Fibroblast of villous mesenchyme (primary cell): ENCODE measurements at regions not wholly inside any gene's neighbourhood (a gene's known extent, or its start where the extent isn't known, plus 50 kb on each side); places are given as distances from the start of the nearest gene placed in this dataset.

ENCODE experiments used
- DNase-seq: peaks from one replicate; pipeline ENCODE4 v3.0.0-alpha.2; 2010; ENCODE audit warnings: low read depth
- H3K4me3 ChIP-seq: 2 replicates; pipeline ENCODE4 v1.5.1; 2011; ENCODE audit warnings: low read depth, mild to moderate bottlenecking, low read length
- CTCF ChIP-seq: IDR thresholded peaks from 2 replicates; pipeline ENCODE4 v1.5.1; 2012; ENCODE audit warnings: low read depth, mild to moderate bottlenecking, low read length; ENCODE audit not compliant: insufficient read depth

GRCh38 chr22:46064966-46065666 is 85.2 kb upstream of the PPARA start:
- DNase-seq, result peak; percentile 56
- peak overlapping the region; percentile 14 for H3K4me3 ChIP-seq
- no peak for TF ChIP-seq CTCF

- TF ChIP-seq CTCF, result no peak
- H3K4me3 ChIP-seq, result peak overlapping the region; percentile 14
- DNase-seq, result peak; percentile 44
These were observed 84.5 kb upstream of the PPARA start for GRCh38 chr22:46065691-46066454.

GRCh38 chr22:46066691-46067090 is 83.6 kb upstream of the PPARA start:
- no peak for TF ChIP-seq CTCF
- peak overlapping the region; percentile 7 for H3K4me3 ChIP-seq
- peak; percentile 73 for DNase-seq

- TF ChIP-seq CTCF, result no peak
- DNase-seq, result peak; percentile 70
- peak overlapping the region; percentile 7 for H3K4me3 ChIP-seq
These were observed 82.9 kb upstream of the PPARA start for GRCh38 chr22:46067159-46068111.

GRCh38 chr22:46068181-46068592 is 82.1 kb upstream of the PPARA start:
- no peak for TF ChIP-seq CTCF
- DNase-seq, result no peak
- H3K4me3 ChIP-seq, result peak overlapping the region; percentile 67
